ENCODE measurements at regions not wholly inside any gene's neighbourhood (a gene's known extent, or its start where the extent isn't known, plus 50 kb on each side); places are given as distances from the start of the nearest gene placed in this dataset.

- TF ChIP-seq ZNF462 (CRISPR knock-in tag; IDR thresholded peaks at IDR 0.05), result no peak
Measured at GRCh38 chr22:48434868-48435250, 1392.8 kb downstream of the BRD1 start (continued).

GRCh38 chr22:48434156-48434867 is 1393.4 kb downstream of the BRD1 start:
- H3K27ac Mint-ChIP-seq, result no peak overlapping the region
- Histone ChIP-seq H3K27ac (ENCODE audit: low read depth) (no peak overlapping the region), H3K27me3 (ENCODE audit: insufficient read depth) (no peaks in the 10 kb centered on the region), H3K4me3 (no peak overlapping the region), H3K4me2 (no peak overlapping the region), H2AFZ (no peak overlapping the region), H3K79me2 (replicated peaks; ENCODE audit: insufficient read depth) (no peaks in the 10 kb centered on the region), H3K4me1 (ENCODE audit: insufficient read depth) (no peaks in the 10 kb centered on the region), H4K20me1 (replicated peaks; ENCODE audit: insufficient read depth) (no peaks in the 10 kb centered on the region), H3K36me3 (ENCODE audit: insufficient read depth) (no peaks in the 10 kb centered on the region), H3F3A (replicated peaks; ENCODE audit: low read depth) (no peaks in the 10 kb centered on the region), H3K9me2 (ENCODE audit: insufficient read depth) (no peaks in the 10 kb centered on the region)
- no peaks in the 10 kb centered on the region for H3K36me3 Mint-ChIP-seq (ENCODE audit: low read depth)
- H3K27me3 Mint-ChIP-seq (ENCODE audit: insufficient read depth, low read depth, poor library complexity), result peaks cover 3% of the 10 kb centered on the region
- DNase-seq (ENCODE audit: low spot score) (no peak), ATAC-seq (no peak)
- H3K4me3 Mint-ChIP-seq, result no peak overlapping the region
- H3K9me3 Mint-ChIP-seq, result no peaks in the 10 kb centered on the region; the same call in 1 of the 3 replicates
- H3K4me1 Mint-ChIP-seq, result peaks cover under 1% of the 10 kb centered on the region; the same call in 2 of the 3 replicates
- TF ChIP-seq, protein P1, sequence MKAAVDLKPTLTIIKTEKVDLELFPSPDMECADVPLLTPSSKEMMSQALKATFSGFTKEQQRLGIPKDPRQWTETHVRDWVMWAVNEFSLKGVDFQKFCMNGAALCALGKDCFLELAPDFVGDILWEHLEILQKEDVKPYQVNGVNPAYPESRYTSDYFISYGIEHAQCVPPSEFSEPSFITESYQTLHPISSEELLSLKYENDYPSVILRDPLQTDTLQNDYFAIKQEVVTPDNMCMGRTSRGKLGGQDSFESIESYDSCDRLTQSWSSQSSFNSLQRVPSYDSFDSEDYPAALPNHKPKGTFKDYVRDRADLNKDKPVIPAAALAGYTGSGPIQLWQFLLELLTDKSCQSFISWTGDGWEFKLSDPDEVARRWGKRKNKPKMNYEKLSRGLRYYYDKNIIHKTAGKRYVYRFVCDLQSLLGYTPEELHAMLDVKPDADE (IDR thresholded peaks at IDR 0.05), result no peak
- TF ChIP-seq ZNF462 (CRISPR knock-in tag; IDR thresholded peaks at IDR 0.05) (no peak), NANOG (IDR thresholded peaks at IDR 0.05; ENCODE audit: borderline replicate concordance) (no peak)

Measured in GM23338 (cell line).